HCT116 (cell line): ENCODE measurements at regions not wholly inside any gene's neighbourhood (a gene's known extent, or its start where the extent isn't known, plus 50 kb on each side); places are given as distances from the start of the nearest gene placed in this dataset.

ENCODE experiments used
- ATAC-seq: fragments of 200-7000 bp; cut with Tn5 transposase; 2 replicates; pipeline ENCODE4 v1.9.1; 2020; ENCODE audit warnings: mild to moderate bottlenecking, moderate library complexity
- BruUV-seq: library from RNA; stranded (reverse); fragments of 400-500 nt; replicated peaks from 2 replicates; lab custom pipeline; 2021; lab: Mats Ljungman, UMichigan
- CTCF ChIA-PET: fragments of 300-600 bp; sonication (Branson Sonifier 250); formaldehyde crosslinking; loops from one replicate; lab custom pipeline; 2021; ENCODE audit warnings: antibody characterized with exemption; lab: Charles Lee
- POLR2A ChIA-PET: fragments of 300-600, 350-600 bp; sonication (Branson Sonifier 250); formaldehyde crosslinking; loops from one replicate; lab custom pipeline; 2021; ENCODE audit warnings: antibody characterized with exemption; lab: Charles Lee
- RAD21 ChIA-PET, 2 experiments: fragments of 300-600 bp; sonication (Branson Sonifier 250); formaldehyde crosslinking; loops; one replicate each; lab custom pipeline; 2023; ENCODE audit warnings: low total read pairs in 2 of 2; ENCODE audit not compliant: uncharacterized antibody in 2 of 2, unreplicated experiment in 2 of 2, low non-redundant PET in 1 of 2; lab: Charles Lee
- DNase-seq: peaks from one replicate; pipeline ENCODE4 v3.0.0-alpha.2; 2010; ENCODE audit warnings: low read depth, low spot score
- H2AFZ ChIP-seq: fragments of 200-600 bp; shearing (Covaris generic), sonication (generic); 2 replicates; pipeline ENCODE4 v1.6.1; 2017; ENCODE audit warnings: low read depth, mixed run types, mixed read lengths, antibody characterized with exemption, low read length; ENCODE audit not compliant: poor library complexity, severe bottlenecking
- H3K27ac ChIP-seq: 2 replicates; pipeline ENCODE4 v1.5.1; 2012; ENCODE audit warnings: low read depth, low read length
- H3K27me3 ChIP-seq: fragments of 200-600 bp; sonication (generic); 2 replicates; pipeline ENCODE4 v1.6.1; 2016; ENCODE audit warnings: mixed run types, low read length, mixed read lengths; ENCODE audit not compliant: insufficient read depth
- H3K36me3 ChIP-seq, 2 experiments: fragments of 200-500 bp in 1 of 2; fragments of 200-600 bp in 1 of 2; sonication (Bioruptor generic) in 1 of 2; sonication (generic) in 1 of 2; 2 replicates each; pipeline versions ENCODE4 v1.5.1 to v1.6.1; 2014 to 2016; ENCODE audit warnings: low read length in 2 of 2, inconsistent platforms in 1 of 2, mixed read lengths in 1 of 2, mixed run types in 1 of 2; ENCODE audit not compliant: insufficient read depth in 2 of 2, control insufficient read depth in 1 of 2
- H3K4me1 ChIP-seq, 2 experiments: fragments of 200-600 bp in 1 of 2; sonication (generic) in 1 of 2; 2 replicates each; pipeline versions ENCODE4 v1.5.1 to v1.6.1; 2012 to 2017; ENCODE audit warnings: low read length in 2 of 2, inconsistent platforms in 1 of 2, mild to moderate bottlenecking in 1 of 2, mixed read lengths in 1 of 2, mixed run types in 1 of 2, moderate library complexity in 1 of 2; ENCODE audit not compliant: insufficient read depth in 2 of 2, control insufficient read depth in 1 of 2
- H3K4me2 ChIP-seq: fragments of 200-600 bp; sonication (generic); 2 replicates; pipeline ENCODE4 v1.6.1; 2017; ENCODE audit warnings: mixed run types, low read length, mixed read lengths
- H3K4me3 ChIP-seq, 2 experiments: fragments of 200-600 bp in 1 of 2; sonication (generic) in 1 of 2; replicated peaks in 1 of 2; 2 replicates each; pipeline ENCODE4 v1.5.1; 2011 to 2016; ENCODE audit warnings: low read length in 2 of 2, control low read depth in 1 of 2, low read depth in 1 of 2, mild to moderate bottlenecking in 1 of 2, mixed read lengths in 1 of 2, mixed run types in 1 of 2
- H3K79me2 ChIP-seq: fragments of 200-600 bp; sonication (generic); 2 replicates; pipeline ENCODE4 v1.6.1; 2017; ENCODE audit warnings: mild to moderate bottlenecking, mixed run types, low read length, moderate library complexity, mixed read lengths; ENCODE audit not compliant: insufficient read depth
- H3K9ac ChIP-seq: fragments of 200-600 bp; sonication (generic); 2 replicates; pipeline ENCODE4 v1.6.1; 2016; ENCODE audit warnings: low read length, mixed read lengths
- H3K9me2 ChIP-seq: fragments of 200-600 bp; sonication (generic), shearing (Covaris generic); 2 replicates; pipeline ENCODE4 v1.6.1; 2017; ENCODE audit warnings: mixed run types, mild to moderate bottlenecking, moderate library complexity; ENCODE audit not compliant: insufficient read depth
- H3K9me3 ChIP-seq, 2 experiments: fragments of 200-500 bp in 1 of 2; fragments of 200-600 bp in 1 of 2; sonication (Bioruptor generic) in 1 of 2; sonication (generic) in 1 of 2; 2 replicates each; pipeline ENCODE4 v1.6.1; 2014 to 2017; ENCODE audit warnings: low read length in 2 of 2, mixed read lengths in 2 of 2, inconsistent platforms in 1 of 2, low read depth in 1 of 2, mild to moderate bottlenecking in 1 of 2, mixed run types in 1 of 2, moderate library complexity in 1 of 2; ENCODE audit not compliant: control insufficient read depth in 1 of 2, insufficient read depth in 1 of 2
- H4K20me1 ChIP-seq: fragments of 200-600 bp; sonication (generic), shearing (Covaris generic); 2 replicates; pipeline ENCODE4 v1.6.1; 2017; ENCODE audit warnings: mixed run types, mild to moderate bottlenecking, moderate library complexity; ENCODE audit not compliant: insufficient read depth
- CEBPB ChIP-seq: IDR thresholded peaks from 2 replicates; pipeline ENCODE4 v1.6.1; 2012; ENCODE audit warnings: low read depth
- EGR1 ChIP-seq: IDR thresholded peaks from 2 replicates; pipeline ENCODE4 v1.6.1; 2012; ENCODE audit warnings: low read depth
- ELF1 ChIP-seq: IDR thresholded peaks from 2 replicates; pipeline ENCODE4 v1.6.1; 2012; ENCODE audit warnings: low read depth, borderline replicate concordance
- EZH2 ChIP-seq: fragments of 200-600 bp; sonication (generic); IDR thresholded peaks from 2 replicates; pipeline ENCODE4 v1.6.1; 2017; ENCODE audit warnings: antibody characterized with exemption, mixed run types
- EZH2phosphoT487 ChIP-seq: fragments of 200-600 bp; IDR thresholded peaks from 2 replicates; pipeline ENCODE4 v1.6.1; 2018; ENCODE audit warnings: antibody characterized with exemption, borderline replicate concordance
- FOSL1 ChIP-seq: IDR thresholded peaks from 2 replicates; pipeline ENCODE4 v1.6.1; 2012; ENCODE audit warnings: low read depth
- JUND ChIP-seq: IDR thresholded peaks from 2 replicates; pipeline ENCODE4 v1.6.1; 2012
- POLR2A ChIP-seq: IDR thresholded peaks from 2 replicates; pipeline ENCODE4 v1.7.0; 2011; ENCODE audit warnings: borderline replicate concordance; ENCODE audit not compliant: insufficient read depth, insufficient read length; ENCODE audit errors: extremely low read depth
- POLR2AphosphoS5 ChIP-seq: IDR thresholded peaks from 2 replicates; pipeline ENCODE4 v1.6.1; 2011; ENCODE audit warnings: mild to moderate bottlenecking, low read depth, low read length, moderate library complexity
- RAD21 ChIP-seq: IDR thresholded peaks from 2 replicates; pipeline ENCODE4 v1.6.1; 2012; ENCODE audit warnings: low read depth, mild to moderate bottlenecking
- SIN3A ChIP-seq: IDR thresholded peaks from 2 replicates; pipeline ENCODE4 v1.6.1; 2012; ENCODE audit warnings: low read depth
- SP1 ChIP-seq: IDR thresholded peaks from 2 replicates; pipeline ENCODE4 v1.6.1; 2012; ENCODE audit warnings: low read depth
- TCF7L2 ChIP-seq: IDR thresholded peaks from 2 replicates; pipeline ENCODE4 v1.7.0; 2011; ENCODE audit warnings: borderline replicate concordance, inconsistent platforms; ENCODE audit not compliant: insufficient read depth, insufficient read length; ENCODE audit errors: extremely low read depth
- YY1 ChIP-seq: IDR thresholded peaks from 2 replicates; pipeline ENCODE4 v1.6.1; 2011; ENCODE audit warnings: low read length, low read depth, moderate library complexity, mild to moderate bottlenecking; ENCODE audit not compliant: insufficient replicate concordance; ENCODE audit errors: extremely low read depth
- ZFX ChIP-seq: fragments of 450-650 bp; IDR thresholded peaks from 2 replicates; pipeline ENCODE4 v1.6.1; 2017
- intact Hi-C: fragments of 100-400 bp; cut with micrococcal nuclease; formaldehyde crosslinking; loops from 2 replicates; pipeline ENCODE4 v1.10.0; 2022
- TF ChIP-seq, protein P1 (sequence below), 3 experiments: fragments of 200-600 bp in 1 of 3; sonication (generic) in 1 of 3; IDR thresholded peaks in 2 of 3; conservative IDR thresholded peaks in 1 of 3; 2 replicates each; pipeline ENCODE4 v1.5.1; 2012 to 2017; ENCODE audit warnings: low read depth in 2 of 3, low read length in 2 of 3, antibody characterized with exemption in 1 of 3, borderline replicate concordance in 1 of 3, control low read depth in 1 of 3, mild to moderate bottlenecking in 1 of 3, mixed read lengths in 1 of 3, mixed run types in 1 of 3, moderate library complexity in 1 of 3; ENCODE audit not compliant: insufficient read depth in 1 of 3
- TF ChIP-seq, protein P2 (sequence below): IDR thresholded peaks from 2 replicates; pipeline ENCODE4 v1.6.1; 2012
- TF ChIP-seq, protein P3 (sequence below): IDR thresholded peaks from 2 replicates; pipeline ENCODE4 v1.6.1; 2012
- TF ChIP-seq, protein P4 (sequence below): IDR thresholded peaks from 2 replicates; pipeline ENCODE4 v1.6.1; 2011; ENCODE audit warnings: mild to moderate bottlenecking, low read length, moderate library complexity; ENCODE audit not compliant: insufficient replicate concordance; ENCODE audit errors: extremely low read depth

DNA sequence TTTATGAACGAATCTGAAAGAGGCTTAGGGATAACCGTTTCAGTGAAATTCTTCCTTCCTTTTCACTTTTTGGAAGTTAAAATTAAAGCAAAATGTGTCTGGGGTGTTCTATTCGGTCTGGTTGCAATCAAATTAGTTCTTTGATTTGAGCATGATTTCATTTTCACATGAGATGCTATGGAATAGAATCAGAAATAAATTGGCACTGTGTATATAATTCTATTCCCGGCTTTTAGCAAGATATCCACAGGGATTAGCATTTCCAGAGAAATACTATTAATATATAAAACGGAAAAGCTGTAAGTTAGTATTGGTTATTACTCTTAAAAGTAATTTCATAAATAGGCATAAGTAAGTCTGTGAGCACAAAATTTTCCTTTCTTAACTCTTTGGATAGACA, 1676.8 kb upstream of the PCDH7 start:
- Histone ChIP-seq H2AFZ (no peak overlapping the region), H3K79me2 (no peaks in the 10 kb centered on the region), H4K20me1 (no peaks in the 10 kb centered on the region), H3K4me2 (no peak overlapping the region), H3K27ac (no peak overlapping the region), H3K4me3 (no peak overlapping the region), H3K9me3 (no peaks in the 10 kb centered on the region), H3K9me2 (no peaks in the 10 kb centered on the region), H3K27me3 (no peaks in the 10 kb centered on the region), H3K9ac (no peak overlapping the region), H3K4me1 (no peaks in the 10 kb centered on the region), H3K36me3 (no peaks in the 10 kb centered on the region)
- BruUV-seq, result no TSS peak
- ChIA-PET CTCF (no interaction called here), RAD21 (no interaction called here), POLR2A (no interaction called here)
- intact Hi-C loops, result no loop called here
- DNase-seq (no peak), ATAC-seq (no peak)
- no peak for TF ChIP-seq POLR2AphosphoS5
- no peak for TF ChIP-seq CEBPB
- TF ChIP-seq SP1, result no peak
- no peak for TF ChIP-seq POLR2A
- TF ChIP-seq RAD21, result no peak

DNA sequence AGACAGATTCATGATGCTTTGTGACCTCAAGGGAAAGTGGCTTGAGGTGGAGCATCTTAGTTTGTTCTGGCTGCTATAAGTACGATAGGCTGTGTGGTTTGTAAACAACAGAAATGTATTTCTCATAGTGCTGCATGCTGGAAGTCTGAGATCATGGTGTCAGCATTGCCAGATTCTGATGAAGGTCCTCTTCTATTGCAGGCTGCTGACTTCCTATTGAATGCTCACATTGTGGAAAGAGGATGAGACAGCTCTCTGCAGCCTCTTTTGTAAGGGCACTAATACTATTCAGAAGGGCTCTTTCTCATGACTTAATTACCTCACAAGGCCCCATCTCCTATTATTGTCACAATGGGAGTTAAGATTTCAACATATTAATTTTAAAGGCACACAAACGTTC, 1674.0 kb upstream of the PCDH7 start:
- no peak for DNase-seq
- CTCF ChIA-PET, result no interaction called here
- Histone ChIP-seq H2AFZ (no peak overlapping the region), H4K20me1 (no peaks in the 10 kb centered on the region), H3K27me3 (no peaks in the 10 kb centered on the region), H3K36me3 (no peaks in the 10 kb centered on the region), H3K27ac (no peak overlapping the region), H3K79me2 (no peaks in the 10 kb centered on the region), H3K9me3 (no peaks in the 10 kb centered on the region), H3K4me2 (no peak overlapping the region), H3K9ac (no peak overlapping the region), H3K4me1 (no peaks in the 10 kb centered on the region), H3K4me3 (no peak overlapping the region), H3K9me2 (no peaks in the 10 kb centered on the region)
- POLR2A ChIA-PET, result no interaction called here
- RAD21 ChIA-PET, result no interaction called here
- BruUV-seq, result no TSS peak
- no peak for ATAC-seq
- intact Hi-C loops, result no loop called here
- no peak for TF ChIP-seq POLR2AphosphoS5
- no peak for TF ChIP-seq SIN3A
- TF ChIP-seq, protein P1, sequence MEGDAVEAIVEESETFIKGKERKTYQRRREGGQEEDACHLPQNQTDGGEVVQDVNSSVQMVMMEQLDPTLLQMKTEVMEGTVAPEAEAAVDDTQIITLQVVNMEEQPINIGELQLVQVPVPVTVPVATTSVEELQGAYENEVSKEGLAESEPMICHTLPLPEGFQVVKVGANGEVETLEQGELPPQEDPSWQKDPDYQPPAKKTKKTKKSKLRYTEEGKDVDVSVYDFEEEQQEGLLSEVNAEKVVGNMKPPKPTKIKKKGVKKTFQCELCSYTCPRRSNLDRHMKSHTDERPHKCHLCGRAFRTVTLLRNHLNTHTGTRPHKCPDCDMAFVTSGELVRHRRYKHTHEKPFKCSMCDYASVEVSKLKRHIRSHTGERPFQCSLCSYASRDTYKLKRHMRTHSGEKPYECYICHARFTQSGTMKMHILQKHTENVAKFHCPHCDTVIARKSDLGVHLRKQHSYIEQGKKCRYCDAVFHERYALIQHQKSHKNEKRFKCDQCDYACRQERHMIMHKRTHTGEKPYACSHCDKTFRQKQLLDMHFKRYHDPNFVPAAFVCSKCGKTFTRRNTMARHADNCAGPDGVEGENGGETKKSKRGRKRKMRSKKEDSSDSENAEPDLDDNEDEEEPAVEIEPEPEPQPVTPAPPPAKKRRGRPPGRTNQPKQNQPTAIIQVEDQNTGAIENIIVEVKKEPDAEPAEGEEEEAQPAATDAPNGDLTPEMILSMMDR (IDR thresholded peaks at IDR 0.05 in 2 of 3, conservative IDR thresholded peaks at IDR 0.05 in 1 of 3; ENCODE audit: borderline replicate concordance in 1 of 3, insufficient read depth in 1 of 3, low read depth in 2 of 3, low read length in 2 of 3), result no peak
- TF ChIP-seq FOSL1, result no peak
- TF ChIP-seq TCF7L2, result no peak
- TF ChIP-seq YY1, result no peak
- TF ChIP-seq RAD21, result no peak
- TF ChIP-seq, protein P2, sequence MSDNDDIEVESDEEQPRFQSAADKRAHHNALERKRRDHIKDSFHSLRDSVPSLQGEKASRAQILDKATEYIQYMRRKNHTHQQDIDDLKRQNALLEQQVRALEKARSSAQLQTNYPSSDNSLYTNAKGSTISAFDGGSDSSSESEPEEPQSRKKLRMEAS, result no peak
- TF ChIP-seq, protein P3, sequence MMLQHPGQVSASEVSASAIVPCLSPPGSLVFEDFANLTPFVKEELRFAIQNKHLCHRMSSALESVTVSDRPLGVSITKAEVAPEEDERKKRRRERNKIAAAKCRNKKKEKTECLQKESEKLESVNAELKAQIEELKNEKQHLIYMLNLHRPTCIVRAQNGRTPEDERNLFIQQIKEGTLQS, result no peak
- TF ChIP-seq ELF1, result no peak
- TF ChIP-seq JUND, result no peak
- TF ChIP-seq, protein P4, sequence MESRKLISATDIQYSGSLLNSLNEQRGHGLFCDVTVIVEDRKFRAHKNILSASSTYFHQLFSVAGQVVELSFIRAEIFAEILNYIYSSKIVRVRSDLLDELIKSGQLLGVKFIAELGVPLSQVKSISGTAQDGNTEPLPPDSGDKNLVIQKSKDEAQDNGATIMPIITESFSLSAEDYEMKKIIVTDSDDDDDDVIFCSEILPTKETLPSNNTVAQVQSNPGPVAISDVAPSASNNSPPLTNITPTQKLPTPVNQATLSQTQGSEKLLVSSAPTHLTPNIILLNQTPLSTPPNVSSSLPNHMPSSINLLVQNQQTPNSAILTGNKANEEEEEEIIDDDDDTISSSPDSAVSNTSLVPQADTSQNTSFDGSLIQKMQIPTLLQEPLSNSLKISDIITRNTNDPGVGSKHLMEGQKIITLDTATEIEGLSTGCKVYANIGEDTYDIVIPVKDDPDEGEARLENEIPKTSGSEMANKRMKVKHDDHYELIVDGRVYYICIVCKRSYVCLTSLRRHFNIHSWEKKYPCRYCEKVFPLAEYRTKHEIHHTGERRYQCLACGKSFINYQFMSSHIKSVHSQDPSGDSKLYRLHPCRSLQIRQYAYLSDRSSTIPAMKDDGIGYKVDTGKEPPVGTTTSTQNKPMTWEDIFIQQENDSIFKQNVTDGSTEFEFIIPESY, result no peak
- no peak for TF ChIP-seq EZH2phosphoT487
- TF ChIP-seq CEBPB, result no peak
- TF ChIP-seq EGR1, result no peak
- TF ChIP-seq EZH2, result no peak
- TF ChIP-seq ZFX, result no peak
